ENCODE measurements at regions not wholly inside any gene's neighbourhood (a gene's known extent, or its start where the extent isn't known, plus 50 kb on each side); places are given as distances from the start of the nearest gene placed in this dataset.

DNA sequence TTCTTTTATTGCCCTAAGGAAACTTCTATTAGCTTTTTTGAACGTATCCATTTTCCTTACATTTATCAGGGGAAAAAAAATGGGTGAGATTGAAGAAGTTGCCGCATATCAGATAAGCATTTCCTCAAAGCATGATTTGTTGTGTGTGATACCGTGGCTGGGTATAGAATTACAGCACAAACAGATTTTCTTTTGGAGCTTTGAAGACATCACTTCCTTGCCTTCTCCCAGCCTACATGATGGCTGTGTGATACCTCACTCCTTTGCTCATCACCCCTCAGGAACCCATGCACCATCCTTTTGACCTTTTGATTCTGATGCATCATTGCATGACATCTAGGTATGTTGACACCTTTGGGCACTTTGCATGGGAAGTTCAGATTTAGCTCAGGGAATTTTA, 1155.3 kb downstream of the BRD1 start (continued):
- TF ChIP-seq, protein P1, sequence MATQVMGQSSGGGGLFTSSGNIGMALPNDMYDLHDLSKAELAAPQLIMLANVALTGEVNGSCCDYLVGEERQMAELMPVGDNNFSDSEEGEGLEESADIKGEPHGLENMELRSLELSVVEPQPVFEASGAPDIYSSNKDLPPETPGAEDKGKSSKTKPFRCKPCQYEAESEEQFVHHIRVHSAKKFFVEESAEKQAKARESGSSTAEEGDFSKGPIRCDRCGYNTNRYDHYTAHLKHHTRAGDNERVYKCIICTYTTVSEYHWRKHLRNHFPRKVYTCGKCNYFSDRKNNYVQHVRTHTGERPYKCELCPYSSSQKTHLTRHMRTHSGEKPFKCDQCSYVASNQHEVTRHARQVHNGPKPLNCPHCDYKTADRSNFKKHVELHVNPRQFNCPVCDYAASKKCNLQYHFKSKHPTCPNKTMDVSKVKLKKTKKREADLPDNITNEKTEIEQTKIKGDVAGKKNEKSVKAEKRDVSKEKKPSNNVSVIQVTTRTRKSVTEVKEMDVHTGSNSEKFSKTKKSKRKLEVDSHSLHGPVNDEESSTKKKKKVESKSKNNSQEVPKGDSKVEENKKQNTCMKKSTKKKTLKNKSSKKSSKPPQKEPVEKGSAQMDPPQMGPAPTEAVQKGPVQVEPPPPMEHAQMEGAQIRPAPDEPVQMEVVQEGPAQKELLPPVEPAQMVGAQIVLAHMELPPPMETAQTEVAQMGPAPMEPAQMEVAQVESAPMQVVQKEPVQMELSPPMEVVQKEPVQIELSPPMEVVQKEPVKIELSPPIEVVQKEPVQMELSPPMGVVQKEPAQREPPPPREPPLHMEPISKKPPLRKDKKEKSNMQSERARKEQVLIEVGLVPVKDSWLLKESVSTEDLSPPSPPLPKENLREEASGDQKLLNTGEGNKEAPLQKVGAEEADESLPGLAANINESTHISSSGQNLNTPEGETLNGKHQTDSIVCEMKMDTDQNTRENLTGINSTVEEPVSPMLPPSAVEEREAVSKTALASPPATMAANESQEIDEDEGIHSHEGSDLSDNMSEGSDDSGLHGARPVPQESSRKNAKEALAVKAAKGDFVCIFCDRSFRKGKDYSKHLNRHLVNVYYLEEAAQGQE (IDR thresholded peaks at IDR 0.05; ENCODE audit: low read depth) = no peak
- TF ChIP-seq YY1 (IDR thresholded peaks at IDR 0.05; ENCODE audit: extremely low read depth, insufficient replicate concordance, low read depth, low read length) = no peak
- no peak for TF ChIP-seq SP1 (IDR thresholded peaks at IDR 0.05; ENCODE audit: low read depth)
- TF ChIP-seq ZFX (IDR thresholded peaks at IDR 0.05) = no peak

DNA sequence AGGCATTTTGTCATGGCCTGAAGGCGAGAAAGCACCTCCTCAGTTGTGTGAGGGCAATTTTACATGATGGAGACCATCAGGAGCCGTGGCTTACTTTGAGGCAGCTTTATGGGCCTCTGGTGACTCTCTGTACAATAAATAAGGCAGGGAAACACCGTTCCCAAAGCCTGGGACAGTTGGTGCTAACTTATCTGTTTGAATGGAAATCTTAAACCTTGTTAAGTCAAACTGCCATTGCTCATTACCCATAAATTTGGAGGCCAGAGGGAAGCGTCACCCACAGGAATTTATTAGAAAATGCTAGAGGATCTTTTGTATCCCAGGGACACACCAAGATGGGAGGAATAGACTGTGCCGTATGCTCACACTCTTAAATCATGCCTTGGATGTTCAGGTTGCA, 1156.9 kb downstream of the BRD1 start:
- Histone ChIP-seq H3K27ac (ENCODE audit: low read depth, low read length) (no peak overlapping the region), H3K9me3 (ENCODE audit: control insufficient read depth in 1 of 2, insufficient read depth in 1 of 2, low read depth in 1 of 2, low read length in 2 of 2) (peaks cover 0 to 5% of the 10 kb centered on the region in 2 experiments; a peak in 2 of 4 replicates), H3K36me3 (ENCODE audit: control insufficient read depth in 1 of 2, insufficient read depth in 2 of 2, low read length in 2 of 2) (no peaks in the 10 kb centered on the region), H4K20me1 (ENCODE audit: insufficient read depth) (no peaks in the 10 kb centered on the region), H2AFZ (ENCODE audit: low read depth, low read length, poor library complexity, severe bottlenecking) (no peak overlapping the region), H3K4me3 (replicated peaks in 1 of 2; ENCODE audit: low read depth in 1 of 2, low read length in 2 of 2) (no peak overlapping the region), H3K9ac (ENCODE audit: low read length) (no peak overlapping the region), H3K27me3 (ENCODE audit: insufficient read depth, low read length) (no peaks in the 10 kb centered on the region), H3K9me2 (ENCODE audit: insufficient read depth) (no peaks in the 10 kb centered on the region), H3K79me2 (ENCODE audit: insufficient read depth, low read length) (no peaks in the 10 kb centered on the region), H3K4me1 (ENCODE audit: control insufficient read depth in 1 of 2, insufficient read depth in 2 of 2, low read length in 2 of 2) (no peaks in the 10 kb centered on the region), H3K4me2 (ENCODE audit: low read length) (no peak overlapping the region)
- DNase-seq (ENCODE audit: low read depth, low spot score) = no peak
- ChIA-PET RAD21 (ENCODE audit: low non-redundant PET in 1 of 2, low total read pairs in 2 of 2, uncharacterized antibody in 2 of 2, unreplicated experiment in 2 of 2) (no interaction called here), CTCF (no interaction called here), POLR2A (no interaction called here)
- no TSS peak for BruUV-seq (replicated peaks)
- TF ChIP-seq ZFX (IDR thresholded peaks at IDR 0.05) (no peak), SRF (IDR thresholded peaks at IDR 0.05; ENCODE audit: low read depth) (no peak), POLR2AphosphoS5 (IDR thresholded peaks at IDR 0.05; ENCODE audit: low read depth, low read length) (no peak), TCF7L2 (IDR thresholded peaks at IDR 0.05; ENCODE audit: borderline replicate concordance, extremely low read depth, insufficient read depth, insufficient read length) (no peak), POLR2A (IDR thresholded peaks at IDR 0.05; ENCODE audit: borderline replicate concordance, extremely low read depth, insufficient read depth, insufficient read length) (no peak), EZH2 (IDR thresholded peaks at IDR 0.05) (no peak), FOSL1 (IDR thresholded peaks at IDR 0.05; ENCODE audit: low read depth) (no peak)
- TF ChIP-seq, protein P2, sequence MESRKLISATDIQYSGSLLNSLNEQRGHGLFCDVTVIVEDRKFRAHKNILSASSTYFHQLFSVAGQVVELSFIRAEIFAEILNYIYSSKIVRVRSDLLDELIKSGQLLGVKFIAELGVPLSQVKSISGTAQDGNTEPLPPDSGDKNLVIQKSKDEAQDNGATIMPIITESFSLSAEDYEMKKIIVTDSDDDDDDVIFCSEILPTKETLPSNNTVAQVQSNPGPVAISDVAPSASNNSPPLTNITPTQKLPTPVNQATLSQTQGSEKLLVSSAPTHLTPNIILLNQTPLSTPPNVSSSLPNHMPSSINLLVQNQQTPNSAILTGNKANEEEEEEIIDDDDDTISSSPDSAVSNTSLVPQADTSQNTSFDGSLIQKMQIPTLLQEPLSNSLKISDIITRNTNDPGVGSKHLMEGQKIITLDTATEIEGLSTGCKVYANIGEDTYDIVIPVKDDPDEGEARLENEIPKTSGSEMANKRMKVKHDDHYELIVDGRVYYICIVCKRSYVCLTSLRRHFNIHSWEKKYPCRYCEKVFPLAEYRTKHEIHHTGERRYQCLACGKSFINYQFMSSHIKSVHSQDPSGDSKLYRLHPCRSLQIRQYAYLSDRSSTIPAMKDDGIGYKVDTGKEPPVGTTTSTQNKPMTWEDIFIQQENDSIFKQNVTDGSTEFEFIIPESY (IDR thresholded peaks at IDR 0.05; ENCODE audit: extremely low read depth, insufficient replicate concordance, low read length) = no peak
- TF ChIP-seq, protein P3, sequence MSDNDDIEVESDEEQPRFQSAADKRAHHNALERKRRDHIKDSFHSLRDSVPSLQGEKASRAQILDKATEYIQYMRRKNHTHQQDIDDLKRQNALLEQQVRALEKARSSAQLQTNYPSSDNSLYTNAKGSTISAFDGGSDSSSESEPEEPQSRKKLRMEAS (IDR thresholded peaks at IDR 0.05) = no peak
- TF ChIP-seq, protein P1 (IDR thresholded peaks at IDR 0.05; ENCODE audit: low read depth) = no peak
- intact Hi-C loops (cut with micrococcal nuclease) = no loop called here
- no peak for ATAC-seq
